ENCODE measurements at regions not wholly inside any gene's neighbourhood (a gene's known extent, or its start where the extent isn't known, plus 50 kb on each side); places are given as distances from the start of the nearest gene placed in this dataset.

- TF ChIP-seq SMC3 (IDR thresholded peaks at IDR 0.05; ENCODE audit: low read depth, low read length) (no peak), CTCF (conservative IDR thresholded peaks at IDR 0.05; ENCODE audit: low read depth, low read length) (no peak), POLR2A (IDR thresholded peaks at IDR 0.05; ENCODE audit: low read depth, low read length) (no peak), RCOR1 (IDR thresholded peaks at IDR 0.05; ENCODE audit: insufficient replicate concordance, low read length) (no peak), RFX5 (IDR thresholded peaks at IDR 0.05; ENCODE audit: low read depth, low read length) (no peak), BHLHE40 (IDR thresholded peaks at IDR 0.05; ENCODE audit: low read depth, low read length) (no peak), USF2 (IDR thresholded peaks at IDR 0.05; ENCODE audit: low read depth, low read length) (no peak), FOS (IDR thresholded peaks at IDR 0.05; ENCODE audit: low read depth, low read length) (no peak), RAD21 (IDR thresholded peaks at IDR 0.05; ENCODE audit: low read length) (no peak), MAFK (IDR thresholded peaks at IDR 0.05; ENCODE audit: low read depth, low read length) (no peak)
These were observed 351.0 kb upstream of the MCTP2 start for GRCh38 chr15:93880358-93880757.
